ENCODE measurements at regions not wholly inside any gene's neighbourhood (a gene's known extent, or its start where the extent isn't known, plus 50 kb on each side); places are given as distances from the start of the nearest gene placed in this dataset.

DNA sequence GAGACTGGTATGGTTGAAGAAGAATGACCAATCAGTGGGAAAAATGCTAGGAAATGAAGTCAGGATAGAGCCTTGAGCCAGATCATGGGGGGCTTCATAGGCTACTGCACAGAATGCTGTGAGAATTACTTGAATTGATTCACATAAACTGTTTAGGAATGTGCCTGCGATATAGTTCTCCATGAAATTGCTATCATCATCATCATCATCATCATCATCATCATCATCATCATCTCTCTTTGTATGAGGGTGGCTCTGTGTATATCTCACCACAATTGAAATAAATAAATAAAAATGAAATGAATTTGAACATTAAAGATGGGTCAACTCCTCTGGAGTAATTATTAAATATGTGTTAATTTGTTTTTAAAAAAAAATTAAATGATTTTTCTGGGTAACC is 148.6 kb upstream of the LEF1 start:
- no peaks in the 10 kb centered on the region for H3K4me1 ChIP-seq
- H3K79me2 ChIP-seq: no peaks in the 10 kb centered on the region
- H3K9me3 ChIP-seq (ENCODE audit: control insufficient read depth, low read length): no peaks in the 10 kb centered on the region
- H3K9ac ChIP-seq: no peak overlapping the region
- no peaks in the 10 kb centered on the region for H3K27me3 ChIP-seq (ENCODE audit: control insufficient read depth, insufficient read depth, low read length)
- H2AFZ ChIP-seq: no peak overlapping the region
- no peak overlapping the region for H3K27ac ChIP-seq
- no peak overlapping the region for H3K4me3 ChIP-seq (ENCODE audit: low read depth, low read length)
- H3K36me3 ChIP-seq (ENCODE audit: control insufficient read depth, insufficient read depth, low read length): no peaks in the 10 kb centered on the region
- TF ChIP-seq, protein P1, sequence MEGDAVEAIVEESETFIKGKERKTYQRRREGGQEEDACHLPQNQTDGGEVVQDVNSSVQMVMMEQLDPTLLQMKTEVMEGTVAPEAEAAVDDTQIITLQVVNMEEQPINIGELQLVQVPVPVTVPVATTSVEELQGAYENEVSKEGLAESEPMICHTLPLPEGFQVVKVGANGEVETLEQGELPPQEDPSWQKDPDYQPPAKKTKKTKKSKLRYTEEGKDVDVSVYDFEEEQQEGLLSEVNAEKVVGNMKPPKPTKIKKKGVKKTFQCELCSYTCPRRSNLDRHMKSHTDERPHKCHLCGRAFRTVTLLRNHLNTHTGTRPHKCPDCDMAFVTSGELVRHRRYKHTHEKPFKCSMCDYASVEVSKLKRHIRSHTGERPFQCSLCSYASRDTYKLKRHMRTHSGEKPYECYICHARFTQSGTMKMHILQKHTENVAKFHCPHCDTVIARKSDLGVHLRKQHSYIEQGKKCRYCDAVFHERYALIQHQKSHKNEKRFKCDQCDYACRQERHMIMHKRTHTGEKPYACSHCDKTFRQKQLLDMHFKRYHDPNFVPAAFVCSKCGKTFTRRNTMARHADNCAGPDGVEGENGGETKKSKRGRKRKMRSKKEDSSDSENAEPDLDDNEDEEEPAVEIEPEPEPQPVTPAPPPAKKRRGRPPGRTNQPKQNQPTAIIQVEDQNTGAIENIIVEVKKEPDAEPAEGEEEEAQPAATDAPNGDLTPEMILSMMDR (IDR thresholded peaks at IDR 0.05): no peak
- no peak overlapping the region for H3K4me2 ChIP-seq (ENCODE audit: low read length)

DNA sequence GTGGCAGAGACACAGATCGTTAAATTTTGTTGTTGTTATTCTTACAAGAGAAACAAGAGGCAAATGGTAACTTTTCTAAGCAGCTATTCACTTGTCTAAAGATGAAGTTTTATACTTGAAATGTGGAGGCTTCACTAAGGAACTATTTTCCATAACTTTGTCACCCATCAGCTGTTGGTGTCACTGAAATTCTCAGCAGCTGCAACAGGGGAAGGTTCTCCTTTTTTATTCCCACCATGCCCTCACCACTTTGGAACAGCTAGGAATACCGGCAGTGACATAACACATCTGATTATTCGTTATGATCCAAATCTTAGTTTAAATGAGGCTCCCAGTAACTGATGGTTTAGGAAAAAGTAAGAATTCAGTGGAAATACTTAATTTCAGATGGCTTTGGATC is 147.0 kb upstream of the LEF1 start:
- H3K4me3 ChIP-seq (ENCODE audit: low read depth, low read length): no peak overlapping the region
- H3K36me3 ChIP-seq (ENCODE audit: control insufficient read depth, insufficient read depth, low read length): no peaks in the 10 kb centered on the region
- no peak overlapping the region for H3K4me2 ChIP-seq (ENCODE audit: low read length)
- H2AFZ ChIP-seq: no peak overlapping the region
- no peaks in the 10 kb centered on the region for H3K4me1 ChIP-seq
- no peaks in the 10 kb centered on the region for H3K79me2 ChIP-seq
- H3K27me3 ChIP-seq (ENCODE audit: control insufficient read depth, insufficient read depth, low read length): no peaks in the 10 kb centered on the region
- H3K27ac ChIP-seq: no peak overlapping the region
- H3K9me3 ChIP-seq (ENCODE audit: control insufficient read depth, low read length): no peaks in the 10 kb centered on the region
- H3K9ac ChIP-seq: no peak overlapping the region
- TF ChIP-seq, protein P1 (IDR thresholded peaks at IDR 0.05): no peak

DNA sequence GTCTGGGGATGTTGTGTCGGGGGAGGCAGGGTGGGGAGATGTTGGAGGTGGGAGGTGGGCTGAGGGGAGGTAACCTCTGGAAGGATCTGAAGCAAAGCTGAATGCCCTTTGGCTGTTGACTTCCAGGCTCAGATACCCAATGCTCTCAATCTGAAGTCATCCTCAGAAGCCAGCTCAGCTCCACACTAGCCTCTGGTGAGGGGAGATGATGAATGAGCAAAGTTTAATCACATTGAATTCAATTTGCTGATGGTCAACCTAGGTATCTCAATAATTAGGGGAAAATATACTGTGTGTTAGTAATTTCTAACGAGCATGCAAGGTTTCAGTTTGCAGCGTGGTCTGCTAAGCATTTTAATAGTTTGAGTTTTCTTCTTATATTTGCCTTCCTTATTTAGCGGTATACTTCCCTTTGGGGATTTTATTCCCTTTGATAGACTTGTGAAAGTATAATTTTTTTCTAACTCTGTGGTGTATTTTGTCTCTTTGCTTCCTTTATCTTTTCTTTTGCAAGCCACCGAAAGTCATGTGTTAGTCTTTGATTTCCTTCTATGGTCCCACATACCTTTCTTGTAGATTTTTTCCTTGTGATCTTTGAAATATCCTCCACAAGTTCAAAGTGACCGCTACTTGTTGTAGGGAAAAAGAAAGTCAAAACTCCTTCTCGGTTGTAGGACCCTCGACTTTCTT is 146.3 kb upstream of the LEF1 start:
- TF ChIP-seq, protein P1 (IDR thresholded peaks at IDR 0.05): no peak
- Histone ChIP-seq H3K9ac (no peak overlapping the region), H2AFZ (no peak overlapping the region), H3K79me2 (no peaks in the 10 kb centered on the region), H3K9me3 (ENCODE audit: control insufficient read depth, low read length) (no peaks in the 10 kb centered on the region), H3K27ac (no peak overlapping the region), H3K4me1 (no peaks in the 10 kb centered on the region), H3K36me3 (ENCODE audit: control insufficient read depth, insufficient read depth, low read length) (no peaks in the 10 kb centered on the region), H3K27me3 (ENCODE audit: control insufficient read depth, insufficient read depth, low read length) (no peaks in the 10 kb centered on the region), H3K4me2 (ENCODE audit: low read length) (no peak overlapping the region), H3K4me3 (ENCODE audit: low read depth, low read length) (no peak overlapping the region)

DNA sequence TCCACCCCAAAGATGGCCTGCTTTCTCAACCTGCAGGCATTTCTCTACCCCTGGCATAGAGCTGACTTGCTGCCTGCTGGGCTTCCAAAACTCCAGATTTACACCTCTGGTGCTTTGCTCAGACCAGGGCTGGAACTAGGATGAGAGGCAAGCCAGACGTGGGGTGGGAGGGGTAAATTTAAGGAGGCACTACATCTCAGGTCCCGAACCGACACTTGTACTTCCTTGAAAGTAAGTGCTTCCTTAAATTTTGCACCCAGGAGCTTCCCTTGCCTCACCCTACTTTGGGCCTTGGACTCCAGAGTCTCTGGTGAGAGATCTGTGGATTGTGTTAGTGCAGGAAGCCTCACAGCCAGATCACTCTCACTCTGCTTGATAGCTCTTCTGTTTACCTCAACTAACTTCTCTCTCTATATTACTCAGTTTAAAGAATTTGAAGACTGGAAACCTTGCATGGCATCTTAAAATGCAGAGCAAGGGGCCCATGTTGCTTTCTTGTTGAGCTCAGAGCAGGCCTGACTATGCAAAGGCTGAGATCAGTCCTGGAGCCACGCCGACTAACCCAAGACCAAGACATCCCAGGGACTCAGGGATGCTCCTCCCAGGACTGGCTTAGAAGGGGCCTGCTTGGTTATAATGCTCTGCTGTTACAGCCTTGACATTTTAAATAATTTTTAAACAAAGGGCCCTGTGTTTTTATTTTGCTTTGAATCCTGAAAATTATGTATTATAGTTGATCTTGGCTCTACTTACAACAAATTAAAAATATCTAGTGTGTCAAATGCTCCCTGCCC is 145.0 kb upstream of the LEF1 start:
- Histone ChIP-seq H3K36me3 (ENCODE audit: control insufficient read depth, insufficient read depth, low read length) (no peaks in the 10 kb centered on the region), H3K9ac (no peak overlapping the region), H3K4me1 (no peaks in the 10 kb centered on the region), H3K79me2 (no peaks in the 10 kb centered on the region), H2AFZ (no peak overlapping the region), H3K4me2 (ENCODE audit: low read length) (no peak overlapping the region), H3K27me3 (ENCODE audit: control insufficient read depth, insufficient read depth, low read length) (no peaks in the 10 kb centered on the region), H3K27ac (no peak overlapping the region), H3K4me3 (ENCODE audit: low read depth, low read length) (no peak overlapping the region), H3K9me3 (ENCODE audit: control insufficient read depth, low read length) (no peaks in the 10 kb centered on the region)
- TF ChIP-seq, protein P1 (IDR thresholded peaks at IDR 0.05): no peak
